Skeletal muscle cell (primary cell): ENCODE measurements at regions not wholly inside any gene's neighbourhood (a gene's known extent, or its start where the extent isn't known, plus 50 kb on each side); places are given as distances from the start of the nearest gene placed in this dataset.
A peak's percentile ranks its signal among the peaks of the same experiment; 100 is the strongest.

Experiments
- DNase-seq: peaks from one replicate; pipeline ENCODE4 v3.0.0-alpha.2; 2010; ENCODE audit warnings: low read depth
- H3K4me3 ChIP-seq: 2 replicates; pipeline ENCODE4 v1.5.1; 2011; ENCODE audit warnings: low read depth, mild to moderate bottlenecking, control low read depth, low read length, moderate library complexity

GRCh38 chr5:86765778-86766502, 148.2 kb downstream of the COX7C start:
- H3K4me3 ChIP-seq, result no peak overlapping the region
- no peak for DNase-seq

- no peak for DNase-seq
- H3K4me3 ChIP-seq, result no peak overlapping the region
These were observed 151.0 kb downstream of the COX7C start for GRCh38 chr5:86768699-86769202.

- DNase-seq, result no peak
- no peak overlapping the region for H3K4me3 ChIP-seq
These were observed 162.3 kb downstream of the COX7C start for GRCh38 chr5:86780018-86780417.

- H3K4me3 ChIP-seq, result no peak overlapping the region
- no peak for DNase-seq
These were observed 169.2 kb downstream of the COX7C start for GRCh38 chr5:86786955-86787354.

- H3K4me3 ChIP-seq, result no peak overlapping the region
- no peak for DNase-seq
These were observed 177.9 kb downstream of the COX7C start for GRCh38 chr5:86795659-86796058.

- H3K4me3 ChIP-seq, result no peak overlapping the region
- no peak for DNase-seq
These were observed 179.9 kb downstream of the COX7C start for GRCh38 chr5:86797677-86798076.

- no peak for DNase-seq
- H3K4me3 ChIP-seq, result no peak overlapping the region
These were observed 188.5 kb downstream of the COX7C start for GRCh38 chr5:86806206-86806605.

GRCh38 chr5:86807046-86808031, 189.6 kb downstream of the COX7C start:
- DNase-seq, result no peak
- H3K4me3 ChIP-seq, result no peak overlapping the region

GRCh38 chr5:86814315-86814714, 196.6 kb downstream of the COX7C start:
- no peak for DNase-seq
- no peak overlapping the region for H3K4me3 ChIP-seq

- no peak overlapping the region for H3K4me3 ChIP-seq
- no peak for DNase-seq
These were observed 197.2 kb downstream of the COX7C start for GRCh38 chr5:86814907-86815306.

- DNase-seq, result no peak
These were observed 206.9 kb downstream of the COX7C start for GRCh38 chr5:86824637-86825036.

GRCh38 chr5:86831128-86831527, 213.4 kb downstream of the COX7C start:
- no peak overlapping the region for H3K4me3 ChIP-seq
- DNase-seq, result no peak

More at GRCh38 chr5:86824637-86825036, 206.9 kb downstream of the COX7C start:
- H3K4me3 ChIP-seq, result no peak overlapping the region

- DNase-seq, result no peak
- no peak overlapping the region for H3K4me3 ChIP-seq
These were observed 216.1 kb downstream of the COX7C start for GRCh38 chr5:86833868-86834267.

- DNase-seq, result peak; percentile 4
- H3K4me3 ChIP-seq, result no peak overlapping the region
These were observed 219.9 kb downstream of the COX7C start for GRCh38 chr5:86837610-86838009.

- no peak overlapping the region for H3K4me3 ChIP-seq
- peak; percentile 0 for DNase-seq
These were observed 220.3 kb downstream of the COX7C start for GRCh38 chr5:86838083-86838482.

GRCh38 chr5:86841000-86841644, 223.4 kb downstream of the COX7C start:
- DNase-seq, result no peak
- no peak overlapping the region for H3K4me3 ChIP-seq

- H3K4me3 ChIP-seq, result no peak overlapping the region
- DNase-seq, result no peak
These were observed 240.7 kb downstream of the COX7C start for GRCh38 chr5:86858442-86858841.

GRCh38 chr5:86861512-86861911, 243.8 kb downstream of the COX7C start:
- H3K4me3 ChIP-seq, result no peak overlapping the region
- no peak for DNase-seq

GRCh38 chr5:86862093-86862492, 244.4 kb downstream of the COX7C start:
- DNase-seq, result no peak

GRCh38 chr5:86864051-86864450, 246.3 kb downstream of the COX7C start:
- H3K4me3 ChIP-seq, result no peak overlapping the region
- no peak for DNase-seq

More at GRCh38 chr5:86862093-86862492, 244.4 kb downstream of the COX7C start:
- H3K4me3 ChIP-seq, result no peak overlapping the region
